Activated B cell treated with CpG ODN at 0.5 μM for 24 hours (primary cell): ENCODE measurements at regions not wholly inside any gene's neighbourhood (a gene's known extent, or its start where the extent isn't known, plus 50 kb on each side); places are given as distances from the start of the nearest gene placed in this dataset.

Source experiments
- ATAC-seq: fragments of 200-7000 bp; cut with Tn5 transposase; one replicate; pipeline ENCODE4 v1.10.0; 2021; ENCODE audit warnings: low read depth, mild to moderate bottlenecking, moderate library complexity
- CTCF ChIA-PET: fragments of 350-600 bp; sonication (Branson Sonifier 250); formaldehyde crosslinking; loops from one replicate; lab custom pipeline; 2021; ENCODE audit warnings: antibody characterized with exemption; lab: Charles Lee
- POLR2A ChIA-PET: fragments of 350-600 bp; sonication (Branson Sonifier 250); formaldehyde crosslinking; loops from one replicate; lab custom pipeline; 2021; ENCODE audit warnings: antibody characterized with exemption; lab: Charles Lee
- DNase-seq: peaks from one replicate; pipeline ENCODE4 v3.0.0; 2022
- H3K27ac Mint-ChIP-seq: one replicate; pipeline ENCODE4 v1.8.0; 2020; ENCODE audit warnings: mixed read lengths
- H3K27me3 Mint-ChIP-seq: one replicate; pipeline ENCODE4 v1.8.0; 2021; ENCODE audit warnings: mixed read lengths
- H3K36me3 Mint-ChIP-seq: one replicate; pipeline ENCODE4 v1.8.0; 2021; ENCODE audit warnings: low read depth, mixed read lengths
- H3K4me1 Mint-ChIP-seq: one replicate; pipeline ENCODE4 v1.8.0; 2021; ENCODE audit warnings: mixed read lengths
- H3K4me3 Mint-ChIP-seq: one replicate; pipeline ENCODE4 v1.8.0; 2020; ENCODE audit warnings: mild to moderate bottlenecking, mixed read lengths
- H3K9me3 Mint-ChIP-seq: one replicate; pipeline ENCODE4 v1.8.0; 2020; ENCODE audit warnings: mixed read lengths
- intact Hi-C: fragments of 100-400 bp; cut with micrococcal nuclease; formaldehyde crosslinking; loops from one replicate; pipeline ENCODE4 v1.15.1; 2024
- TF ChIP-seq, protein P1 (sequence below): fragments of 200-600 bp; IDR thresholded peaks from one replicate; pipeline ENCODE4 v1.8.0; 2022; ENCODE audit warnings: antibody characterized with exemption, mild to moderate bottlenecking

DNA sequence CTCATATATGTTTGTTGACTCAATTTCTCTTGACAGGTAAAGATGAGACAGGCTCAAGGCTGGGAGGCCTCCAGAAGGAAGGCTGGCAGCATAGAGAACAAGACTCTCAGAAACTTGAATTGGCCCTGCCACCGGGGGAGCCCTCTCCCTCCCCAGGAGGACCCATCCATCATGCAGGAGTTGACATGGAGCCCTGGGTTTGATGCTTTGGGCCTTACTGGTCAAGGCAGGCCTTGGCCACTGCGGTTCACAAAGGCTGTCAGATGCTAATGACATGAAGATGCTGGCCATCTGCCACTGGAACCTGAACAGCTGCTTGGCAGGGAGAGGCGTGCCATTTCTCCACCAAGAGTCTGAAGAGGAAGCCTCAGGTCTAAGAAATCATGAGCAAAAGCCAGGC lies 193.6 kb downstream of the MTCL1 start:
- ChIA-PET POLR2A (no interaction called here), CTCF (no interaction called here)
- H3K36me3 Mint-ChIP-seq = peaks cover 3% of the 10 kb centered on the region

DNA sequence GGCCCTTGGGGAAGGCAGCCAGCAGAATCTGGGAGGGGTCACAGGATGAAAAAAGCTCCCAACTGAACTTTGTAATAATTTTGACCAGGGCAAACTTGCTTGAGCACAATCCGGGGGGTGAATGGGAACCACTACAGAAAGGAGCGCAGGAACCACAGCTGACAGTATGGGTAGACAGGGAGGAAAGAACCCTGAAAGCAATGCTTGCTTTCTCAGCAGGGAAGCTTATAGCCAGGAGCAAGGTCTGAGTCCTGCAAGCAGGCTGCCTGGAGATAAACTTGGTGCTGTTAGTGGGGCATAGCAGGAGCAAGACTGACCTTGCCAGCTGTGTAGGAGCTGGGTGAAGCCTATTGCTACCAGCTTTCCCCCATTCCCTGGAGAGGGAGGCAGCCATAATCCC lies 195.2 kb downstream of the MTCL1 start:
- Mint-ChIP-seq H3K36me3 (peaks cover 3% of the 10 kb centered on the region), H3K27ac (no peak overlapping the region), H3K27me3 (peaks cover 2% of the 10 kb centered on the region), H3K4me1 (peaks cover 8% of the 10 kb centered on the region), H3K4me3 (no peak overlapping the region), H3K9me3 (peaks cover 3% of the 10 kb centered on the region)
- ChIA-PET CTCF (interaction anchor here (0.8 kb wide), 1 partner anchor 87 kb away, joined by 3 read pairs; no protein-coding TSS in a partner anchor), POLR2A (no interaction called here)
- no peak for ATAC-seq
- no peak for DNase-seq
- TF ChIP-seq, protein P1, sequence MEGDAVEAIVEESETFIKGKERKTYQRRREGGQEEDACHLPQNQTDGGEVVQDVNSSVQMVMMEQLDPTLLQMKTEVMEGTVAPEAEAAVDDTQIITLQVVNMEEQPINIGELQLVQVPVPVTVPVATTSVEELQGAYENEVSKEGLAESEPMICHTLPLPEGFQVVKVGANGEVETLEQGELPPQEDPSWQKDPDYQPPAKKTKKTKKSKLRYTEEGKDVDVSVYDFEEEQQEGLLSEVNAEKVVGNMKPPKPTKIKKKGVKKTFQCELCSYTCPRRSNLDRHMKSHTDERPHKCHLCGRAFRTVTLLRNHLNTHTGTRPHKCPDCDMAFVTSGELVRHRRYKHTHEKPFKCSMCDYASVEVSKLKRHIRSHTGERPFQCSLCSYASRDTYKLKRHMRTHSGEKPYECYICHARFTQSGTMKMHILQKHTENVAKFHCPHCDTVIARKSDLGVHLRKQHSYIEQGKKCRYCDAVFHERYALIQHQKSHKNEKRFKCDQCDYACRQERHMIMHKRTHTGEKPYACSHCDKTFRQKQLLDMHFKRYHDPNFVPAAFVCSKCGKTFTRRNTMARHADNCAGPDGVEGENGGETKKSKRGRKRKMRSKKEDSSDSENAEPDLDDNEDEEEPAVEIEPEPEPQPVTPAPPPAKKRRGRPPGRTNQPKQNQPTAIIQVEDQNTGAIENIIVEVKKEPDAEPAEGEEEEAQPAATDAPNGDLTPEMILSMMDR = no peak
- intact Hi-C loops = no loop called here

More for the DNA sequence above, 193.6 kb downstream of the MTCL1 start:
- DNase-seq (no peak), ATAC-seq (no peak)
- peaks cover 2% of the 10 kb centered on the region for H3K27me3 Mint-ChIP-seq
- intact Hi-C loops = no loop called here
- peaks cover 3% of the 10 kb centered on the region for H3K9me3 Mint-ChIP-seq
- no peak overlapping the region for H3K27ac Mint-ChIP-seq
- peaks cover 6% of the 10 kb centered on the region for H3K4me1 Mint-ChIP-seq
- TF ChIP-seq, protein P1 = no peak
- H3K4me3 Mint-ChIP-seq = no peak overlapping the region

DNA sequence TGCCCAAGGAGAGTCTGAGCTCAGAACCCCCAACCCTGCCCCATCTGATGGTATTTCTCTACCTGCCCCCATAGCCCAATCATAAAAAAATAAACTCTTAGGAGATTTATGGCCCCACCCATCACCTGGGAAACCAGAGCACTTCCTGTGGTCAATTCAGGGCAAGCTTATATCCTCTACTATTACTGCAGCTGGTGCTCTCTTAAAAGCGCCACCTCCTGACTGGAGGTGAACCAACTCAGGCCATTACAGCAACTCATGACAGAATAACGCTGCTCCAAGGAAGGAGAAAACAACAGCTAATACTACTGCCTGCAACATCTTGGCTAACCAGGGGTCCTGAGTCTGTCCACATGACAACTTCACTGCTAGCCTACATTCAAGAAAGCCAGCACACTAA lies 195.7 kb downstream of the MTCL1 start:
- ChIA-PET CTCF (interaction anchor here (0.8 kb wide), 1 partner anchor 87 kb away, joined by 3 read pairs; no protein-coding TSS in a partner anchor), POLR2A (no interaction called here)
- Mint-ChIP-seq H3K4me3 (no peak overlapping the region), H3K27ac (no peak overlapping the region), H3K36me3 (peaks cover 3% of the 10 kb centered on the region), H3K9me3 (peaks cover 3% of the 10 kb centered on the region), H3K27me3 (peaks cover 2% of the 10 kb centered on the region), H3K4me1 (peaks cover 8% of the 10 kb centered on the region)
- intact Hi-C loops = no loop called here
- ATAC-seq (no peak), DNase-seq (no peak)
- TF ChIP-seq, protein P1 = no peak

DNA sequence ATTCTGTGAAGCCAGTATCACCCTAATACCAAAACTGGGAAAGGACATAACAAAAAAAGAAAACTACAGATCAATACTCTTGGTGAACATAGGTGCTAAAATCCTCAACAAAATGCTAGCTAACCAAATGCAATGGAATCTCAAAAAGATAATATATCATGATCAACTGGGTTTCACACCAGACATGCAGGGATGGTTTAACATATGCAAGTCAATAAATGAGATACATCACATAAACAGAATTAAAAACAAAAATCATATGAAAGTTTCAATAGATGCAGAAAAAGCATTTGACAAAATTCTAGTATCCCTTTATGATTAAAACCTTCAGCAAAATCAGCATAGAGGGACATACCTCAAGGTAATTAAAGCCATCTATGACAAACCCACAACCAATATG lies 198.2 kb upstream of the NDUFV2 start:
- Mint-ChIP-seq H3K4me1 (peaks cover 11% of the 10 kb centered on the region), H3K9me3 (peaks cover 9% of the 10 kb centered on the region), H3K27me3 (peaks cover 2% of the 10 kb centered on the region), H3K36me3 (peaks cover 6% of the 10 kb centered on the region), H3K4me3 (no peak overlapping the region), H3K27ac (no peak overlapping the region)
- CTCF ChIA-PET = no interaction called here
- intact Hi-C loops = no loop called here
- POLR2A ChIA-PET = no interaction called here
- no peak for ATAC-seq
- DNase-seq = no peak
- TF ChIP-seq, protein P1 = no peak

DNA sequence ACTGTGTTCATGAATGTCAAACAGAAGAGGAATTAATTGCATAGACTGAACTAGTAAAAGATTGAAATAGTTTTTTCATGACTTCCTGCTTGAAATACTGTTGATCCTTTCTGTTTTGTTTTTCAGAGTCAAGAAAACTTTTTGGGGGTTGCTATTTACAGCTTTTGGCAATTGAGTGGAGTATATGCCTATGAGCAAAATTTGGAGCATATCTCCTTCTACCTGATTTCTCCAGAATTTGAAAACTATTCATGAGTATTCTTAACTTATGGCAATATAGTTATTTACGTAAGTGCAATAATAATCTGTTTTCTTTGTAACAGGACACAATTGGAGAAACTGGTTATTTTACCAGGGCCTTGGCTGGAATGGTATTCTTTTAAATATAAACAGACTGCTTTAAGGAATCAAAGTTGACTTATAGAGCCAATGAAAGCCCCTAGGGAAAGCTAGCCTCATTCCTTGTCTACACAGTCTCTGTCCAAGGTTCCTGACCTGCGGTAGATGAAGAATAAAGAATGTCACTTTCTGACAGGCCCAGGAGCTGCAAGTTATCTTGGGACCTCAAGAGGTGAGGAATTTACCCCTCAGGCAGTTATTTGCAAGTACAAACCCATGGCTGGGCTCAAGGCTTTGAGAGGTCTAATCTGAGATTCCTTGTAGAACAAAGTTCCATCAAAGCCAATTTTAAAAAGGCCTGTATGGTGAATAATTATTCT lies 193.5 kb upstream of the NDUFV2 start:
- ATAC-seq = no peak
- ChIA-PET POLR2A (no interaction called here), CTCF (no interaction called here)
- peaks cover 6% of the 10 kb centered on the region for H3K9me3 Mint-ChIP-seq
- H3K27ac Mint-ChIP-seq = no peak overlapping the region
- H3K36me3 Mint-ChIP-seq = peaks cover 5% of the 10 kb centered on the region
- intact Hi-C loops = no loop called here
- DNase-seq = no peak
- no peak overlapping the region for H3K4me3 Mint-ChIP-seq
- TF ChIP-seq, protein P1 = no peak
- peaks cover 49% of the 10 kb centered on the region for H3K4me1 Mint-ChIP-seq
- H3K27me3 Mint-ChIP-seq = no peaks in the 10 kb centered on the region
